Hepatocyte (in vitro differentiated cells): ENCODE measurements at regions not wholly inside any gene's neighbourhood (a gene's known extent, or its start where the extent isn't known, plus 50 kb on each side); places are given as distances from the start of the nearest gene placed in this dataset.

Experiments used
- EZH2phosphoT487 ChIP-seq: fragments of 200-600 bp; sonication (generic); IDR thresholded peaks from one replicate; pipeline ENCODE4 v1.6.1; 2018; ENCODE audit warnings: antibody characterized with exemption, mild to moderate bottlenecking, low read depth, moderate library complexity; ENCODE audit not compliant: unreplicated experiment, severe bottlenecking
- TF ChIP-seq, protein P1 (sequence below): fragments of 200-600 bp; sonication (generic); IDR thresholded peaks from 2 replicates; pipeline ENCODE4 v1.5.1; 2016; ENCODE audit warnings: antibody characterized with exemption, mild to moderate bottlenecking; ENCODE audit not compliant: poor library complexity

DNA sequence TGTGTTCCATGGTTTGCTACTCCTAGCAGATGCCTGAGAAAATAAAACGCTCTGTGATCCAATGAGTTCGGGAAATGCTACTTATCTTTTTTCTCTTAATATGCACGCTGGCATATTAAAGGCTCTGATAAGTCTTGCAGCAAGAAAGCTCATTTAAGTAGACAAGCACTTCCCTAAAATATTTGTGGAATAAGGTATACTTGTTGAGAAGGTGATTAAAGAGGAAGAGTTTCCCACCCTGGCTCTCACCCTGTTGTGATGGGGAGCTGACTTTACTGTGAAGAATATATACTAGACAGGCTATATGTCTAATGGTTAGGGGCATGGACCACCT is 279.4 kb downstream of the RPS24 start:
- TF ChIP-seq, protein P1, sequence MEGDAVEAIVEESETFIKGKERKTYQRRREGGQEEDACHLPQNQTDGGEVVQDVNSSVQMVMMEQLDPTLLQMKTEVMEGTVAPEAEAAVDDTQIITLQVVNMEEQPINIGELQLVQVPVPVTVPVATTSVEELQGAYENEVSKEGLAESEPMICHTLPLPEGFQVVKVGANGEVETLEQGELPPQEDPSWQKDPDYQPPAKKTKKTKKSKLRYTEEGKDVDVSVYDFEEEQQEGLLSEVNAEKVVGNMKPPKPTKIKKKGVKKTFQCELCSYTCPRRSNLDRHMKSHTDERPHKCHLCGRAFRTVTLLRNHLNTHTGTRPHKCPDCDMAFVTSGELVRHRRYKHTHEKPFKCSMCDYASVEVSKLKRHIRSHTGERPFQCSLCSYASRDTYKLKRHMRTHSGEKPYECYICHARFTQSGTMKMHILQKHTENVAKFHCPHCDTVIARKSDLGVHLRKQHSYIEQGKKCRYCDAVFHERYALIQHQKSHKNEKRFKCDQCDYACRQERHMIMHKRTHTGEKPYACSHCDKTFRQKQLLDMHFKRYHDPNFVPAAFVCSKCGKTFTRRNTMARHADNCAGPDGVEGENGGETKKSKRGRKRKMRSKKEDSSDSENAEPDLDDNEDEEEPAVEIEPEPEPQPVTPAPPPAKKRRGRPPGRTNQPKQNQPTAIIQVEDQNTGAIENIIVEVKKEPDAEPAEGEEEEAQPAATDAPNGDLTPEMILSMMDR = no peak
- TF ChIP-seq EZH2phosphoT487 = no peak
